ENCODE measurements at regions not wholly inside any gene's neighbourhood (a gene's known extent, or its start where the extent isn't known, plus 50 kb on each side); places are given as distances from the start of the nearest gene placed in this dataset.
"Not testable (repeated sequence)": the region's sequence is repeated elsewhere in the genome, so short reads cannot be mapped to it uniquely, and the experiment has no call there.

- no peak for TF ChIP-seq CTCF (IDR thresholded peaks at IDR 0.05)
- no peak for TF ChIP-seq POLR2A (IDR thresholded peaks at IDR 0.05)
- Histone ChIP-seq H3K27ac (peak overlapping the region in 3 of 4 donors; percentile 20 to 79 (median 49)), H3K27me3 (no peaks in the 10 kb centered on the region), H3K9me3 (no peaks in the 10 kb centered on the region), H3K4me3 (no peak overlapping the region), H3K4me1 (peaks cover 0 to 31% (median 0%) of the 10 kb centered on the region in 4 donors), H3K36me3 (no peaks in the 10 kb centered on the region)
- DNase-seq = no peak
Observed at GRCh38 chr11:8772571-8773519, 90.3 kb downstream of the RPL27A start.

GRCh38 chr11:8773916-8774539, 91.4 kb downstream of the RPL27A start:
- H3K27ac ChIP-seq = peak overlapping the region; percentile 10 to 79 (median 60)
- no peaks in the 10 kb centered on the region for H3K36me3 ChIP-seq
- no peak for TF ChIP-seq POLR2A (IDR thresholded peaks at IDR 0.05)
- TF ChIP-seq CTCF (IDR thresholded peaks at IDR 0.05) = no peak
- no peaks in the 10 kb centered on the region for H3K27me3 ChIP-seq
- H3K9me3 ChIP-seq = no peaks in the 10 kb centered on the region
- H3K4me3 ChIP-seq = no peak overlapping the region
- H3K4me1 ChIP-seq = peaks cover 0 to 43% (median 0%) of the 10 kb centered on the region in 4 donors
- DNase-seq = no peak

GRCh38 chr11:8774916-8775315, 92.3 kb downstream of the RPL27A start:
- Histone ChIP-seq H3K27ac (peak overlapping the region in 3 of 4 donors; percentile 28 to 79 (median 49)), H3K4me1 (peaks cover 0 to 52% (median 0%) of the 10 kb centered on the region in 4 donors)
- not testable (repeated sequence) for H3K9me3 ChIP-seq, DNase-seq, H3K27me3 ChIP-seq, H3K4me3 ChIP-seq, H3K36me3 ChIP-seq

- H3K9me3 ChIP-seq = no peaks in the 10 kb centered on the region
- peak overlapping the region in 3 of 4 donors; percentile 25 to 79 (median 49) for H3K27ac ChIP-seq
- peaks cover 0 to 52% (median 0%) of the 10 kb centered on the region in 4 donors for H3K4me1 ChIP-seq
- no peaks in the 10 kb centered on the region for H3K27me3 ChIP-seq
- H3K4me3 ChIP-seq = no peak overlapping the region
- TF ChIP-seq CTCF (IDR thresholded peaks at IDR 0.05) (no peak), POLR2A (IDR thresholded peaks at IDR 0.05) (no peak)
- DNase-seq = no peak
- no peaks in the 10 kb centered on the region for H3K36me3 ChIP-seq
Observed at GRCh38 chr11:8775332-8775731, 92.7 kb downstream of the RPL27A start.

- H3K27me3 ChIP-seq = no peaks in the 10 kb centered on the region
- H3K9me3 ChIP-seq = no peaks in the 10 kb centered on the region
- H3K4me3 ChIP-seq = no peak overlapping the region
- DNase-seq = no peak
- TF ChIP-seq CTCF (IDR thresholded peaks at IDR 0.05) = no peak
- TF ChIP-seq POLR2A (IDR thresholded peaks at IDR 0.05) = no peak
- H3K4me1 ChIP-seq = peaks cover 0 to 52% (median 0%) of the 10 kb centered on the region in 4 donors
- H3K27ac ChIP-seq = peak overlapping the region in 3 of 4 donors; percentile 25 to 79 (median 49)
- no peaks in the 10 kb centered on the region for H3K36me3 ChIP-seq
Observed at GRCh38 chr11:8775734-8776133, 93.1 kb downstream of the RPL27A start.

GRCh38 chr11:8776209-8776608, 93.6 kb downstream of the RPL27A start:
- TF ChIP-seq CTCF (IDR thresholded peaks at IDR 0.05) (no peak), POLR2A (IDR thresholded peaks at IDR 0.05) (no peak)
- peak overlapping the region in 3 of 4 donors; percentile 25 to 79 (median 49) for H3K27ac ChIP-seq
- no peaks in the 10 kb centered on the region for H3K9me3 ChIP-seq
- no peak for DNase-seq
- H3K4me3 ChIP-seq = no peak overlapping the region
- peaks cover 0 to 56% (median 0%) of the 10 kb centered on the region in 4 donors for H3K4me1 ChIP-seq
- no peaks in the 10 kb centered on the region for H3K36me3 ChIP-seq
- no peaks in the 10 kb centered on the region for H3K27me3 ChIP-seq
